PFSK-1 (cell line): ENCODE measurements at regions not wholly inside any gene's neighbourhood (a gene's known extent, or its start where the extent isn't known, plus 50 kb on each side); places are given as distances from the start of the nearest gene placed in this dataset.

Experiments
- FOXP2 ChIP-seq: optimal IDR thresholded peaks from 2 replicates; pipeline ENCODE3; 2011; ENCODE audit warnings: borderline replicate concordance, control low read depth, inconsistent platforms; ENCODE audit not compliant: insufficient read depth; ENCODE audit errors: extremely low read length, extremely low read depth
- POLR2AphosphoS5 ChIP-seq: IDR thresholded peaks from 2 replicates; pipeline ENCODE4 v1.6.1; 2012; ENCODE audit warnings: low read depth, mild to moderate bottlenecking, control low read depth, low read length, moderate library complexity
- SIN3A ChIP-seq: IDR thresholded peaks from 2 replicates; pipeline ENCODE4 v1.6.1; 2012; ENCODE audit warnings: mild to moderate bottlenecking, low read length, moderate library complexity, borderline replicate concordance; ENCODE audit not compliant: insufficient read depth
- TAF1 ChIP-seq: IDR thresholded peaks from 2 replicates; pipeline ENCODE4 v1.6.1; 2012; ENCODE audit warnings: low read length, control low read depth, borderline replicate concordance; ENCODE audit not compliant: insufficient read depth
- TF ChIP-seq, protein P1 (sequence below), 2 experiments: IDR thresholded peaks; 2 replicates each; pipeline versions ENCODE4 v1.6.1 to v1.8.0; 2011 to 2012; ENCODE audit warnings: low read depth in 2 of 2, low read length in 2 of 2, control low read depth in 1 of 2, inconsistent platforms in 1 of 2, mild to moderate bottlenecking in 1 of 2, moderate library complexity in 1 of 2; ENCODE audit not compliant: insufficient read depth in 1 of 2

DNA sequence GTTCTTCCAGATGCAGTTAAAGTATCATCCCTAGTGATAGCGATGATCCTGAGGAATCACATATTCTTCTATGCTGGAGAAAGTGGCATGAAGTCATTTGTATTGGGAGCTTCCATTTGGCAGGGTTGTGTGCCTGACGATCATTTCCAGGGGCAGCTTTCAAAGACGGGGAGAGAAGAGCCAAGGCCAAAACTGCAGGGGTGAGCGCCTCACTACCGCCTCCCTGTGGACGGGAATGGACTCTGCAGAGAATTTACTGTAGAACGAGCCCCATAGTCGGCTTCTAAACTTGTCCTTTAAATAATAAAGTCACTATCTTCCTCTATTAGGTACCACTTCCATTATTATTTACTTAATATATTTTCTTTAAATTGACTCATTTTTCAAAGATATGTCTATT is 555.9 kb upstream of the TMEM132C start:
- TF ChIP-seq SIN3A = no peak
- TF ChIP-seq, protein P1, sequence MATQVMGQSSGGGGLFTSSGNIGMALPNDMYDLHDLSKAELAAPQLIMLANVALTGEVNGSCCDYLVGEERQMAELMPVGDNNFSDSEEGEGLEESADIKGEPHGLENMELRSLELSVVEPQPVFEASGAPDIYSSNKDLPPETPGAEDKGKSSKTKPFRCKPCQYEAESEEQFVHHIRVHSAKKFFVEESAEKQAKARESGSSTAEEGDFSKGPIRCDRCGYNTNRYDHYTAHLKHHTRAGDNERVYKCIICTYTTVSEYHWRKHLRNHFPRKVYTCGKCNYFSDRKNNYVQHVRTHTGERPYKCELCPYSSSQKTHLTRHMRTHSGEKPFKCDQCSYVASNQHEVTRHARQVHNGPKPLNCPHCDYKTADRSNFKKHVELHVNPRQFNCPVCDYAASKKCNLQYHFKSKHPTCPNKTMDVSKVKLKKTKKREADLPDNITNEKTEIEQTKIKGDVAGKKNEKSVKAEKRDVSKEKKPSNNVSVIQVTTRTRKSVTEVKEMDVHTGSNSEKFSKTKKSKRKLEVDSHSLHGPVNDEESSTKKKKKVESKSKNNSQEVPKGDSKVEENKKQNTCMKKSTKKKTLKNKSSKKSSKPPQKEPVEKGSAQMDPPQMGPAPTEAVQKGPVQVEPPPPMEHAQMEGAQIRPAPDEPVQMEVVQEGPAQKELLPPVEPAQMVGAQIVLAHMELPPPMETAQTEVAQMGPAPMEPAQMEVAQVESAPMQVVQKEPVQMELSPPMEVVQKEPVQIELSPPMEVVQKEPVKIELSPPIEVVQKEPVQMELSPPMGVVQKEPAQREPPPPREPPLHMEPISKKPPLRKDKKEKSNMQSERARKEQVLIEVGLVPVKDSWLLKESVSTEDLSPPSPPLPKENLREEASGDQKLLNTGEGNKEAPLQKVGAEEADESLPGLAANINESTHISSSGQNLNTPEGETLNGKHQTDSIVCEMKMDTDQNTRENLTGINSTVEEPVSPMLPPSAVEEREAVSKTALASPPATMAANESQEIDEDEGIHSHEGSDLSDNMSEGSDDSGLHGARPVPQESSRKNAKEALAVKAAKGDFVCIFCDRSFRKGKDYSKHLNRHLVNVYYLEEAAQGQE (IDR thresholded peaks at IDR 0.05; ENCODE audit: insufficient read depth in 1 of 2, low read depth in 2 of 2, low read length in 2 of 2) = no peak
- no peak for TF ChIP-seq FOXP2
- no peak for TF ChIP-seq TAF1
- TF ChIP-seq POLR2AphosphoS5 = no peak

DNA sequence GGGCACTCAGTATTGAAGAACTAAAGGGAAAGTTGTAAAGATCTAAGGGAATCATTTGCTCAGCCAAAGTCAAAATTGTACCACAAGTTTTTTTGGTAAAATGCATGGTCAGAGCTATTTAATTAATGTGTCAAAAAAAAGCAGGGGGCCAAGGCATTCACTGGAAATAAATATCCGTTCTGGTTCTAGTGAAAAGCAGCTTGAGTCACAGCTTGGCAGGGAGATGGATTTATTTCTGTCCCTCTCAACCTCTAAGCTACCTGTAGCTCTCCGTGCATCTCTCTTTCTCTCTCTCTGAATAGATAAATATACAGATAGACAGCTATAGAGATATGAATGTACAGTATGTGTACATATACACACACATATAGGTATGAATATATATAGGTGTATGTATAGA is 554.4 kb upstream of the TMEM132C start:
- TF ChIP-seq, protein P1 (IDR thresholded peaks at IDR 0.05; ENCODE audit: insufficient read depth in 1 of 2, low read depth in 2 of 2, low read length in 2 of 2) = no peak
- TF ChIP-seq FOXP2 = no peak

DNA sequence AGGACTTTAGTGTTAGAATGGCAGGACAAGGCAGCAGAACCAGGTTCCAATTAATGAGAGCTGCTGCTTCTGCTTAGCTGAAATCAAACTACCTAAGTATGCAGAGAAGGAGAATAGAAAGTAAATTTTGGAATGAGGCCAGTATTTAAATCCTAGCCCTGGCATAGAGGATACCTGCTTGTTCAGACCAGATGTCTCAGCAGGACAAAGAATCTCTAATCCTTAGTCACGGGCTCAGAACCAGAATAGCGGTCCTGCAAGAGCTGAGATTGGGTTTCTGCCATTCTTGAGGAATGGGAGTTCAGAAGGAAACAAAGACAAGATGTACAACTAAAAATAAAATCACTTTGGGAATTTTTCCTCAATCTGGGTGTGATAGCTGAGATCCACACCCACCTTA is 550.8 kb upstream of the TMEM132C start:
- TF ChIP-seq POLR2AphosphoS5 (no peak), FOXP2 (no peak), TAF1 (no peak), SIN3A (no peak)
- TF ChIP-seq, protein P1 (IDR thresholded peaks at IDR 0.05; ENCODE audit: insufficient read depth in 1 of 2, low read depth in 2 of 2, low read length in 2 of 2) = no peak

DNA sequence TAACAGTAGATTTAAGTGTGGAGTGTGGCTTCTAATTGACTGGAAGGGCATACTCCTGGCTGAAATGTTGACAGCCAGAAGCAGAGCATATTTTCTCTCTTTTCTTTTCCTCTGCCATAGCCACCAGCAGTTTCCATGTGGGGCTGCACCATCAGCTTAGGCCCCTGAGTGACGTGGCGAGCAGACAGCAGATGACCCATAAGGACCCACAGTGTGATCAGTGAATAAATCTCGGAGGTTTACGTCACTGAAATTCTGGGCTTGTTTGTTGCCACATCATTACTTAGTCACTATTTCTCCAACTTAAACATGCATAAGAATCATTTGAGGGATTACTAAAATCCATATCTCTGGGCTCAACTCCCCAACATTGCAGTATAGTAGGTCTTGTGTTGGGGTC is 549.7 kb upstream of the TMEM132C start:
- TF ChIP-seq, protein P1 (IDR thresholded peaks at IDR 0.05; ENCODE audit: insufficient read depth in 1 of 2, low read depth in 2 of 2, low read length in 2 of 2) = no peak
- TF ChIP-seq POLR2AphosphoS5 (no peak), SIN3A (no peak), FOXP2 (no peak), TAF1 (no peak)

DNA sequence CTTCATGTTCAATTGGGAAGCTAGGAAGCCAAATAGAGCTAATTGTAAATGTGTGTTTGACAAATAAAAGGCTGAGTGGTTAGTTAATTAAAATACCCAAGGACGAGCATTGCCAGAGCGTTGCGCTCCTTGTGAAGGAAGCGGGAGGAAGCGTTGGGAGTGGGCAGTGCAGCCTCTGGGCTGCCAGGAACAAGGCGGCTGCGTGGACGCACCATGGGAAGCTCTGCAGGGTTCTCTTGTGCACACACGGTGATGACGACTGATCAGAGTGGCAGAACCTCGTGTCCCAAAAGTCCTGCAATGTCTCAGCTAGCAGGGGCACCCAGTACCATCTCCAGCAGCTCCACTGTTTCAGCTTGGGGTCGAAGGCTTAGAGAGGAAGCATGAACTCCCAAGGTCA is 546.6 kb upstream of the TMEM132C start:
- no peak for TF ChIP-seq TAF1
- TF ChIP-seq POLR2AphosphoS5 = no peak
- no peak for TF ChIP-seq FOXP2
- TF ChIP-seq, protein P1 (IDR thresholded peaks at IDR 0.05; ENCODE audit: insufficient read depth in 1 of 2, low read depth in 2 of 2, low read length in 2 of 2) = no peak
- TF ChIP-seq SIN3A = no peak
